GM23248 (cell line): ENCODE measurements at regions not wholly inside any gene's neighbourhood (a gene's known extent, or its start where the extent isn't known, plus 50 kb on each side); places are given as distances from the start of the nearest gene placed in this dataset.

ENCODE experiments used
- DNase-seq: peaks from one replicate; pipeline ENCODE4 v3.0.0-alpha.2; 2015
- H2AFZ ChIP-seq: fragments of 200-600 bp; sonication (generic); 2 replicates; pipeline ENCODE4 v1.6.1; 2016; ENCODE audit warnings: antibody characterized with exemption
- H3F3A ChIP-seq: fragments of 200-600 bp; sonication (generic); 2 replicates; pipeline ENCODE4 v1.6.1; 2016; ENCODE audit warnings: mild to moderate bottlenecking, antibody characterized with exemption, mixed run types; ENCODE audit not compliant: insufficient read depth
- H3K27ac ChIP-seq: fragments of 200-600 bp; sonication (generic); 2 replicates; pipeline ENCODE4 v1.5.1; 2016; ENCODE audit warnings: mild to moderate bottlenecking
- H3K27me3 ChIP-seq: fragments of 200-600 bp; sonication (generic); replicated peaks from 2 replicates; pipeline ENCODE4 v1.6.1; 2016; ENCODE audit warnings: mild to moderate bottlenecking; ENCODE audit not compliant: insufficient read depth
- H3K36me3 ChIP-seq: fragments of 200-600 bp; sonication (generic); 2 replicates; pipeline ENCODE4 v1.6.1; 2016; ENCODE audit warnings: low read depth, mild to moderate bottlenecking
- H3K4me1 ChIP-seq: fragments of 200-600 bp; sonication (generic); 2 replicates; pipeline ENCODE4 v1.6.1; 2016; ENCODE audit warnings: mild to moderate bottlenecking; ENCODE audit not compliant: insufficient read depth
- H3K4me2 ChIP-seq: fragments of 200-600 bp; sonication (generic); one replicate; pipeline ENCODE4 v1.6.1; 2016; ENCODE audit warnings: mild to moderate bottlenecking; ENCODE audit not compliant: unreplicated experiment
- H3K4me3 ChIP-seq: fragments of 200-600 bp; sonication (generic); 2 replicates; pipeline ENCODE4 v1.5.1; 2016; ENCODE audit warnings: mild to moderate bottlenecking
- H3K79me2 ChIP-seq: fragments of 200-600 bp; sonication (generic); 2 replicates; pipeline ENCODE4 v1.6.1; 2016; ENCODE audit warnings: mild to moderate bottlenecking; ENCODE audit not compliant: insufficient read depth
- H3K9ac ChIP-seq: fragments of 200-600 bp; sonication (generic); 2 replicates; pipeline ENCODE4 v1.6.1; 2016; ENCODE audit warnings: mild to moderate bottlenecking
- H3K9me2 ChIP-seq: fragments of 200-600 bp; sonication (generic); 2 replicates; pipeline ENCODE4 v1.6.1; 2016; ENCODE audit warnings: mixed run types, mild to moderate bottlenecking, moderate library complexity; ENCODE audit not compliant: insufficient read depth
- H3K9me3 ChIP-seq: fragments of 200-600 bp; sonication (generic); one replicate; pipeline ENCODE4 v1.6.1; 2017; ENCODE audit warnings: low read depth
- H4K20me1 ChIP-seq: fragments of 200-600 bp; sonication (generic); 2 replicates; pipeline ENCODE4 v1.6.0; 2016; ENCODE audit not compliant: insufficient read depth
- EZH2 ChIP-seq: fragments of 200-600 bp; sonication (generic); IDR thresholded peaks from 2 replicates; pipeline ENCODE4 v1.6.1; 2018; ENCODE audit warnings: antibody characterized with exemption, mild to moderate bottlenecking; ENCODE audit not compliant: insufficient read depth, poor library complexity, severe bottlenecking
- EZH2phosphoT487 ChIP-seq: fragments of 200-600 bp; sonication (generic); IDR thresholded peaks from 2 replicates; pipeline ENCODE4 v1.6.1; 2018; ENCODE audit warnings: antibody characterized with exemption, moderate library complexity, mild to moderate bottlenecking, low read depth; ENCODE audit not compliant: insufficient read depth
- WGBS, 2 experiments: methylation state at CpG; one replicate each; pipeline ENCODE4 v1.1.6; 2015 to 2017; ENCODE audit warnings: low lambda C conversion rate in 2 of 2, low coverage in 1 of 2; ENCODE audit errors: missing lambda C conversion rate in 2 of 2; 5-methylcytosine and 5-hydroxymethylcytosine counted together
- in situ Hi-C: fragments of 300-500 bp; cut with MboI; formaldehyde crosslinking; loops from 2 replicates; pipeline ENCODE4 v1.15.0; 2020

DNA sequence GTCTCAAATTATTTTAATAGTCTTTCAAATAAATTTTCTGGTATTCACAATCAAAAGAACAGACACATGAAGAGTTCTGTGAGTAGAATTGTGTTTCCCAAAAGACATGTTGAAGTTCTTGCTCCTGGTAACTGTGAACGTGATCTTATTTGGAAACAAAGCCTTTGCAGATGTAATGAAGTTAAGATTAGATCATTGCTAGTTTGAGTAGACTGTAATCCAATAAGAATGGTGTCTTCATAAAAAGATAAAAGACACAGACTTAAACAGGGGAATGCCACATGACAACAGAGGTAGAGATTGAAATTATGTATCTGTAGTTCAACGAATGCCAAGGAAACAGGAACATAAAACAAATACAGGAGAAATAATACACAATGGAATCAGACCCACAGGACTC, 357.4 kb upstream of the CA10 start:
- Histone ChIP-seq H3K9me3 (no peaks in the 10 kb centered on the region), H3K27me3 (no peaks in the 10 kb centered on the region), H3K4me1 (no peaks in the 10 kb centered on the region), H3K36me3 (no peaks in the 10 kb centered on the region), H3K27ac (no peak overlapping the region), H4K20me1 (no peaks in the 10 kb centered on the region), H3K4me2 (no peak overlapping the region), H3K4me3 (no peak overlapping the region), H2AFZ (no peak overlapping the region), H3K79me2 (no peaks in the 10 kb centered on the region), H3K9ac (no peak overlapping the region), H3F3A (no peaks in the 10 kb centered on the region), H3K9me2 (no peaks in the 10 kb centered on the region)
- no peak for DNase-seq
- in situ Hi-C loops = no loop called here
- TF ChIP-seq EZH2 (no peak), EZH2phosphoT487 (no peak)
- 2 to 17% methylated on average over 2 of the region's 2 CpGs for WGBS, 2 experiments

DNA sequence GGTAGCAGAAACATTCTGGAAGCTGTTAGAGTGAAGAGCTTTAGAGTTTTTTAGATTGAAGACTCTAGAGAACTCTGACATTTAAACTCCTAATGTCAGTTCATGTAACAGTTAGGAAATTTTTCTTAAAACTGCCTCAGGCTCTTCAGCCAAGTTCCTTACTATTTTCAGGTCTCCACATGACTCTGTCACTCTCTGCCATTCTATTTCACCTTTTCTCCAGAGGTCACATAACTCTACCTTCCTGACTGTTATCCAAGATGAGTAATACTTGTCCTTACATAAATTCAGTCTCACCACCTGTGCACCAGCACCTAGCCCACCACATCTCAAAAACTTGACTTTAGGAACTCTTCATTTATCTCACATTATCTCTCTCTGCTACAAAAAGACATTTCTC, 347.1 kb upstream of the CA10 start:
- H3F3A ChIP-seq = no peaks in the 10 kb centered on the region
- H3K4me1 ChIP-seq = no peaks in the 10 kb centered on the region
- H4K20me1 ChIP-seq = no peaks in the 10 kb centered on the region
- no peaks in the 10 kb centered on the region for H3K9me2 ChIP-seq
- TF ChIP-seq EZH2phosphoT487 (no peak), EZH2 (no peak)
- DNase-seq = no peak
- no peak overlapping the region for H3K4me2 ChIP-seq
- H3K79me2 ChIP-seq = no peaks in the 10 kb centered on the region
- no peaks in the 10 kb centered on the region for H3K27me3 ChIP-seq
- no peak overlapping the region for H3K27ac ChIP-seq
- no peak overlapping the region for H2AFZ ChIP-seq
- no peak overlapping the region for H3K4me3 ChIP-seq
- H3K9me3 ChIP-seq = peaks cover 4% of the 10 kb centered on the region
- H3K36me3 ChIP-seq = no peaks in the 10 kb centered on the region
- no peak overlapping the region for H3K9ac ChIP-seq
- in situ Hi-C loops = no loop called here

DNA sequence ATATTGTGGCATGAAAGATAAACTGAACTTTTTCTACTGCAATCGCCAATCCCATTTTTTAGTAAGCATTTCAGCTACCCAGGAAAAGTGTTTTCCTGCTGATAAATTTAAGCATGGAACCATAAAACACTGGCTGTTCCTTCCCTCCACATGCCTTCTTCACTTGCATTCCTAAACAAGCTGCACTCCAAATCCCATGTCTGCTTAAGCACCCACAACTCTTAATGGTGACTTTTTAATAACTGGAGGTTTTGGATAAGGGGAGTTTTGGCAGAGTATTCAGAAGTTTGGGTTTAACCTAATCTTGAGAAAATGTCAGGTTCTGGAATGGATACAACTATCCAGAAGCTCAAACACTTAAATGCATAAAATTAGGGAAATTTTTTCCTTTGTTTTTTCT, 345.6 kb upstream of the CA10 start:
- Histone ChIP-seq H3K79me2 (no peaks in the 10 kb centered on the region), H3K36me3 (no peaks in the 10 kb centered on the region), H3K9ac (no peak overlapping the region), H3K27me3 (no peaks in the 10 kb centered on the region), H3K4me2 (no peak overlapping the region), H2AFZ (no peak overlapping the region), H3K4me3 (no peak overlapping the region), H3K9me3 (peaks cover 4% of the 10 kb centered on the region), H3F3A (no peaks in the 10 kb centered on the region), H3K27ac (no peak overlapping the region), H3K9me2 (no peaks in the 10 kb centered on the region), H3K4me1 (no peaks in the 10 kb centered on the region), H4K20me1 (no peaks in the 10 kb centered on the region)
- 11 to 14% methylated on average over 1 of the region's 1 CpG for WGBS, 2 experiments
- TF ChIP-seq EZH2 (no peak), EZH2phosphoT487 (no peak)
- in situ Hi-C loops = no loop called here
- DNase-seq = no peak

DNA sequence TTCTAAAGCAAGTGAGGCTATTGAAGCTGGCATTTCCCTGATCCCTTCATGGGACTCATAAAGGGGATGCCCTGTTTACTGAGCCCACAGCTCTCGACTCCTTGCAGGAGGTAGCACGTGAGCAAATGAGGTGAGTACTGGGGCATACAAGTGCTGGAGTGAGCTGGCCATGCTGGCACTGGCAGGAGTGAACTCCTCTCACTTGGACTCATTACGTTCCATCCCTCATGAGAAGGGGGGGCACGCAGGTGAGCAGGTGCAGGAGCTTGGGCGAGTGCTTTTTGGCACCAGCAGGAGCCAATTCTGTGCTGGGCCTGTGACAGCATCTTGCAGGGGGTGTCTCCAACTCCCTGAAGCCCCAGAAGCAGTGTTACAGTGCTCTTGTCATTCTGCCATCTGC, 337.1 kb upstream of the CA10 start:
- WGBS, 2 experiments = 14 to 19% methylated on average over 5 of the region's 5 CpGs
- Histone ChIP-seq H3K4me1 (no peaks in the 10 kb centered on the region), H4K20me1 (no peaks in the 10 kb centered on the region), H3K9me2 (no peaks in the 10 kb centered on the region), H3K9me3 (no peaks in the 10 kb centered on the region), H3K27me3 (no peaks in the 10 kb centered on the region), H3K27ac (no peak overlapping the region), H3K79me2 (no peaks in the 10 kb centered on the region), H3K4me2 (no peak overlapping the region), H2AFZ (no peak overlapping the region), H3K36me3 (no peaks in the 10 kb centered on the region), H3F3A (no peaks in the 10 kb centered on the region), H3K9ac (no peak overlapping the region), H3K4me3 (no peak overlapping the region)
- no peak for DNase-seq
- TF ChIP-seq EZH2phosphoT487 = no peak
- TF ChIP-seq EZH2 = no peak
- in situ Hi-C loops = loop anchor here (25.0 kb wide), 1 partner anchor 133 kb away; no protein-coding TSS in a partner anchor

DNA sequence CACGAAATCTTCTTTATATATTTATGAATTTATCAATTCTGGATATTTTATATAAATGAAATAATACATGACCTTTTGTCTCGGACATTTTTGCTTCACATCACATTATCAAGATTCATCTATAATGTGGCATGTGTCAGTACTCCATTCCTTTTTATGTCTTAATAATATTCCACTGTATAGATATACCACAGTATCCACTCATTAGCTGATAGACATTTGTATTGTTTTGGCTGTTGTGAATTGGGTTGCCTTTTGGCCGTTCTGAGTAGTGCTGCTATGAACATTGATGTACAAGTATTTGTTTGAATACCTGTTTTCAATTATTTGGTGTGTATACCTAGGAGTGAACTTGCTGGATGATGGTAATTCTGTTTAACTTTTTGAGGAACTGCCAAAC, 323.8 kb upstream of the CA10 start:
- H3K4me2 ChIP-seq = no peak overlapping the region
- H3K4me1 ChIP-seq = no peaks in the 10 kb centered on the region
- WGBS, 2 experiments = 3 to 10% methylated on average over 3 of the region's 3 CpGs
- H3F3A ChIP-seq = no peaks in the 10 kb centered on the region
- H2AFZ ChIP-seq = no peak overlapping the region
- H3K27me3 ChIP-seq = no peaks in the 10 kb centered on the region
- TF ChIP-seq EZH2phosphoT487 (no peak), EZH2 (no peak)
- H3K36me3 ChIP-seq = no peaks in the 10 kb centered on the region
- DNase-seq = no peak
- H3K9ac ChIP-seq = no peak overlapping the region
- H3K9me3 ChIP-seq = no peaks in the 10 kb centered on the region
- no peaks in the 10 kb centered on the region for H3K9me2 ChIP-seq
- H3K4me3 ChIP-seq = no peak overlapping the region
- no peaks in the 10 kb centered on the region for H3K79me2 ChIP-seq
- in situ Hi-C loops = loop anchor here (25.0 kb wide), 1 partner anchor 120 kb away; no protein-coding TSS in a partner anchor
- no peaks in the 10 kb centered on the region for H4K20me1 ChIP-seq
- no peak overlapping the region for H3K27ac ChIP-seq
